Adrenal gland (tissue), 9 donors: ENCODE measurements at regions not wholly inside any gene's neighbourhood (a gene's known extent, or its start where the extent isn't known, plus 50 kb on each side); places are given as distances from the start of the nearest gene placed in this dataset.

Experiments
- DNase-seq, 7 donors: peaks; one replicate each; pipeline ENCODE4 v3.0.0-alpha.2; 2019 to 2020
- H3K27ac ChIP-seq, 5 donors: fragments of 200-600 bp; sonication (generic) in 4 of 5; 1 replicate in 3 of 5; 2 replicates in 2 of 5; pipeline versions ENCODE4 v1.5.1 to v1.8.0; 2016 to 2020; ENCODE audit warnings: mild to moderate bottlenecking in 1 of 5
- H3K27me3 ChIP-seq: fragments of 200-600 bp; 2 replicates; pipeline ENCODE4 v1.8.0; 2021
- H3K36me3 ChIP-seq, 2 donors: fragments of 200-600 bp; replicated peaks in 1 of 2; 1 replicate in 1 of 2; 2 replicates in 1 of 2; pipeline versions ENCODE4 v1.5.1 to v1.8.0; 2018 to 2022
- H3K4me1 ChIP-seq, 2 donors: fragments of 200-600 bp; replicated peaks in 1 of 2; 1 replicate in 1 of 2; 2 replicates in 1 of 2; pipeline versions ENCODE4 v1.5.1 to v1.8.0; 2018 to 2021
- H3K4me3 ChIP-seq, 4 donors: fragments of 200-600 bp; sonication (generic) in 3 of 4; one replicate each; pipeline ENCODE4 v1.5.1; 2016 to 2018
- H3K9me3 ChIP-seq, 3 donors: fragments of 200-600 bp; sonication (generic) in 1 of 3; replicated peaks in 1 of 3; 1 replicate in 2 of 3; 2 replicates in 1 of 3; pipeline versions ENCODE4 v1.5.1 to v1.8.0; 2016 to 2021
- POLR2A ChIP-seq, 2 donors: fragments of 450-650 bp; IDR thresholded peaks; one replicate each; pipeline ENCODE4 v1.6.1; 2017; ENCODE audit warnings: antibody characterized with exemption in 2 of 2, mild to moderate bottlenecking in 2 of 2, moderate library complexity in 1 of 2
- WGBS, 4 donors: extraction: QIAGEN DNeasy Blood & Tissue Kit in 2 of 4; methylation state at CpG; one replicate each; pipeline versions ENCODE4 v1.1.5 to v1.1.7; 2013 to 2017; 5-methylcytosine and 5-hydroxymethylcytosine counted together
- intact Hi-C, 2 donors: fragments of 100-400 bp; cut with DNase I; formaldehyde crosslinking; loops; one replicate each; pipeline versions ENCODE4 v1.14.1 to v1.15.0; 2022 to 2023
- TF ChIP-seq, protein P1 (sequence below), 6 experiments: fragments of 450-650 bp in 4 of 6; fragments of 200-600 bp in 2 of 6; sonication (generic) in 1 of 6; IDR thresholded peaks; 1 replicate in 5 of 6; 2 replicates in 1 of 6; pipeline versions ENCODE4 v1.5.1 to v1.8.0; 2016 to 2021; ENCODE audit warnings: antibody characterized with exemption in 6 of 6, mild to moderate bottlenecking in 2 of 6, moderate library complexity in 1 of 6
- donor health status: healthy with polysubstance abuse.
- donor health status: Bipolar disorder and iron deficiency.
- donor health status: DM: yes; HTN: yes; CAD: no.
- donor health status: DM: no; HTN: no; CAD: no.
- donor health status: DM: no; HTN: no; CAD: no.

DNA sequence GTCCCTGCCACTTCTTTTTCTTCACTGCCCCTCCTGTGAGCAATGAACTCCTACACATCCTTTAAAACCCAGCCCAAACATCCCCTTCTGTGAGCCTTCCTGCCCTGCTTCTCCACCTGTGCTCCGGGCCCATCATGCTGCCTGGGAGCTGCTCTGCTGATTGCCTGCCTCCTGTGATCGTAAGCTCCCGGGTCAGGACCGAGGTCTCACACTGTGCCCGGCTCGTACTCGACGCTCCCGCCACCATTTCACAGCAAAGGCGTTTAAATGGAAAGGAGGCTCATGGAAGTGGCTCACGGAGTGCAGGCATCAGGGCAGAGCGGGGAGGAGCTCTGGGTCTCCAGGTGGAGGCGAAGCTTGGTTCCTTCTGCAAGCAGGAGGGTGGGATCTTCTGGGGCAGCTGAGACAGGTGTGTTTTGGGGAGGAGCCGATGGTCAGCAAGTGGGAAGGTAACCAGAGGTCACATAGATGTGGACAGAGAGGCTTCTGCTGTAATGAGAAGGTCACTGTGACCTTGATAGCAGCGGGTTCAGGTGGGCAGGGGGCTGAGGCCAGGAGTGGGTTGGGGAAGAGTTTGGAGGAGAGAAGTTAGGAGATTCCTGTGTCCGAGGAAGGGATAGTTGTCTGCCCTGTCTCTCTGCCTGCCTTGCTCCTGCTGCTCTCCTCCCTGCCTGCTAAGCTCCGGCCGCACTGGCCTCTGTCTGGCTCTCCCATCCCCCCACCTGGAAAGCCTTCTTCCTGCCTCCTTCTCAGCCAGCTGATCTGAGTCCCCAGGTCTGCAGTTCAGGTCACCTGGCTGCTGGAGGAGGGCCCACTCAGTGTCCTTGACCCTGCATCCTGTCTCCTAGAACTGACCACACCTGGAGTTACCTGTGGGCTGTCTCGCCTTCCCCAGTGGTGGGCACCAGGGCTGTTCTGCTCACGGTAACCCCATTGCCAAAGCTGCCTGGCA is 52.7 kb upstream of the FRMD1 start:
- no peaks in the 10 kb centered on the region for H3K4me1 ChIP-seq
- H3K27ac ChIP-seq: no peak overlapping the region
- WGBS, 4 donors: 75 to 85% (median 78%) methylated on average over 19 to 20 of the region's 20 CpGs
- no peaks in the 10 kb centered on the region for H3K9me3 ChIP-seq
- intact Hi-C loops: loop anchor here in 1 of 2 donors (10.0 kb wide), 1 partner anchor 227 kb away; no protein-coding TSS in a partner anchor
- H3K27me3 ChIP-seq: no peaks in the 10 kb centered on the region
- H3K4me3 ChIP-seq: no peak overlapping the region
- H3K36me3 ChIP-seq: no peaks in the 10 kb centered on the region
- TF ChIP-seq, protein P1, sequence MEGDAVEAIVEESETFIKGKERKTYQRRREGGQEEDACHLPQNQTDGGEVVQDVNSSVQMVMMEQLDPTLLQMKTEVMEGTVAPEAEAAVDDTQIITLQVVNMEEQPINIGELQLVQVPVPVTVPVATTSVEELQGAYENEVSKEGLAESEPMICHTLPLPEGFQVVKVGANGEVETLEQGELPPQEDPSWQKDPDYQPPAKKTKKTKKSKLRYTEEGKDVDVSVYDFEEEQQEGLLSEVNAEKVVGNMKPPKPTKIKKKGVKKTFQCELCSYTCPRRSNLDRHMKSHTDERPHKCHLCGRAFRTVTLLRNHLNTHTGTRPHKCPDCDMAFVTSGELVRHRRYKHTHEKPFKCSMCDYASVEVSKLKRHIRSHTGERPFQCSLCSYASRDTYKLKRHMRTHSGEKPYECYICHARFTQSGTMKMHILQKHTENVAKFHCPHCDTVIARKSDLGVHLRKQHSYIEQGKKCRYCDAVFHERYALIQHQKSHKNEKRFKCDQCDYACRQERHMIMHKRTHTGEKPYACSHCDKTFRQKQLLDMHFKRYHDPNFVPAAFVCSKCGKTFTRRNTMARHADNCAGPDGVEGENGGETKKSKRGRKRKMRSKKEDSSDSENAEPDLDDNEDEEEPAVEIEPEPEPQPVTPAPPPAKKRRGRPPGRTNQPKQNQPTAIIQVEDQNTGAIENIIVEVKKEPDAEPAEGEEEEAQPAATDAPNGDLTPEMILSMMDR (IDR thresholded peaks at IDR 0.05): no peak
- no peak for TF ChIP-seq POLR2A (IDR thresholded peaks at IDR 0.05)
- peak in 1 of 7 donors; percentile 44 for DNase-seq

DNA sequence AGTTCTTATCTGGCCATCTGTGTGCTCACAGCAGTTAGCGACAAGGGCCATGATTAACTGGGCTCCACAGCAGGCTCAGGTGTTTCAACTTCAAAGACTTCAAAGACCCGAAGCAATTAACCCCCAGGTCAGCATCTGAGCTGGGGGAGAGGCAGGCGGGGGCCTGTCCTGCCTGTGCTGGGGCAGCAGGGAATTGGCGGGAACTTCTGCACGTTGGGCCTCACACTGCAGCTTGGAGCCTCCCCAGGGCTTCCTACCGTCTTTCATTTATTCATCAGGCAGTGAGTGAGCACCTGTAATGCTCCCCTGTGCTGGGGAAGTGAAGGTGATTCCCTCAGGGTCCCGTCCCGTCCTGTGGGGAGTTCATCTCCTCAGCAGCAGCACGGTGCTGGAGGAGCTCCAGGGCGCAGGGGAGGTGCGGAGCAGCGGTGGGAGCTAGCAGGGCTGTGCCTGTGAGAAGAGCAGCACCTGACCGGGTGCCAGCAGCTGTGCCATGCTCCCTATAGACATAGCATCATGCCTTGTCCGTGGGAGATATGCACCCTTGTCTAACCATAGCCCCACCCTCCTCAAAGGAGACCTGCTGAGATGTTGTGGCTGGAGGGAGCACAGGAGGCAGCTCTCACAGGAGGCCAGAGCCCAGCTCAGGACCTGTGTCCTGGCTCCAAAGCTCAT is 51.8 kb upstream of the FRMD1 start:
- WGBS, 4 donors: 69 to 73% (median 72%) methylated on average over 11 to 14 of the region's 14 CpGs
- intact Hi-C loops: loop anchor here in 1 of 2 donors (10.0 kb wide), 1 partner anchor 226 kb away; no protein-coding TSS in a partner anchor
- no peak overlapping the region for H3K27ac ChIP-seq
- TF ChIP-seq, protein P1 (IDR thresholded peaks at IDR 0.05): no peak
- TF ChIP-seq POLR2A (IDR thresholded peaks at IDR 0.05): no peak
- no peak overlapping the region for H3K4me3 ChIP-seq
- H3K9me3 ChIP-seq: no peaks in the 10 kb centered on the region
- H3K36me3 ChIP-seq: no peaks in the 10 kb centered on the region
- no peaks in the 10 kb centered on the region for H3K4me1 ChIP-seq
- DNase-seq: peak in 1 of 7 donors; percentile 20
- no peaks in the 10 kb centered on the region for H3K27me3 ChIP-seq

- peak in 1 of 7 donors; percentile 6 for DNase-seq
- intact Hi-C loops: loop anchor here in 1 of 2 donors (10.0 kb wide), 1 partner anchor 225 kb away; no protein-coding TSS in a partner anchor
Measured at GRCh38 chr6:168130168-168130696, 51.2 kb upstream of the FRMD1 start.

More at GRCh38 chr6:168130168-168130696, 51.2 kb upstream of the FRMD1 start:
- H3K27me3 ChIP-seq: no peaks in the 10 kb centered on the region
- WGBS, 4 donors: 81 to 98% (median 84%) methylated on average over 9 to 18 of the region's 18 CpGs
- no peaks in the 10 kb centered on the region for H3K4me1 ChIP-seq
- no peaks in the 10 kb centered on the region for H3K36me3 ChIP-seq
- no peak overlapping the region for H3K4me3 ChIP-seq
- TF ChIP-seq, protein P1 (IDR thresholded peaks at IDR 0.05): no peak
- TF ChIP-seq POLR2A (IDR thresholded peaks at IDR 0.05): no peak
- no peak overlapping the region for H3K27ac ChIP-seq
- H3K9me3 ChIP-seq: no peaks in the 10 kb centered on the region
